RWPE2 (cell line): ENCODE measurements at regions not wholly inside any gene's neighbourhood (a gene's known extent, or its start where the extent isn't known, plus 50 kb on each side); places are given as distances from the start of the nearest gene placed in this dataset.

Experiments
- ATAC-seq: fragments of 200-7000 bp; cut with Tn5 transposase; 3 replicates; pipeline ENCODE4 v1.9.1; 2021; ENCODE audit warnings: low read depth
- DNase-seq: peaks from one replicate; pipeline ENCODE4 v3.0.0-alpha.2; 2020; ENCODE audit warnings: low spot score
- H3K27ac ChIP-seq: fragments of 450-650 bp; 2 replicates; pipeline ENCODE4 v1.5.1; 2017; ENCODE audit warnings: mild to moderate bottlenecking; ENCODE audit not compliant: poor library complexity, severe bottlenecking
- H3K27me3 ChIP-seq: fragments of 250-450 bp; sonication (Bioruptor Pico); 2 replicates; pipeline ENCODE4 v1.5.1; 2021; ENCODE audit warnings: mild to moderate bottlenecking, moderate library complexity; ENCODE audit not compliant: insufficient read depth, poor library complexity, severe bottlenecking
- H3K36me3 ChIP-seq: fragments of 250-450 bp; sonication (Bioruptor Pico); 2 replicates; pipeline ENCODE4 v1.5.1; 2020; ENCODE audit warnings: low read depth, mild to moderate bottlenecking, moderate library complexity
- H3K4me1 ChIP-seq: fragments of 250-450 bp; sonication (Bioruptor Pico); 2 replicates; pipeline ENCODE4 v1.5.1; 2021; ENCODE audit warnings: mild to moderate bottlenecking, moderate library complexity; ENCODE audit not compliant: insufficient read depth, poor library complexity, severe bottlenecking
- H3K4me3 ChIP-seq: fragments of 250-450 bp; sonication (Bioruptor Pico); 2 replicates; pipeline ENCODE4 v1.5.1; 2021; ENCODE audit warnings: mild to moderate bottlenecking, moderate library complexity; ENCODE audit not compliant: severe bottlenecking
- H3K9me3 ChIP-seq: fragments of 250-450 bp; sonication (Bioruptor Pico); 2 replicates; pipeline ENCODE4 v1.5.1; 2021; ENCODE audit warnings: mild to moderate bottlenecking, moderate library complexity; ENCODE audit not compliant: severe bottlenecking
- TF ChIP-seq, protein P1 (sequence below): fragments of 450-650 bp; IDR thresholded peaks from one replicate; pipeline ENCODE4 v1.5.1; 2017; ENCODE audit warnings: mild to moderate bottlenecking, moderate library complexity; ENCODE audit not compliant: poor library complexity, severe bottlenecking

- Histone ChIP-seq H3K36me3 (no peaks in the 10 kb centered on the region), H3K4me1 (no peaks in the 10 kb centered on the region), H3K9me3 (no peaks in the 10 kb centered on the region), H3K4me3 (no peak overlapping the region), H3K27ac (no peak overlapping the region), H3K27me3 (no peaks in the 10 kb centered on the region)
- TF ChIP-seq, protein P1, sequence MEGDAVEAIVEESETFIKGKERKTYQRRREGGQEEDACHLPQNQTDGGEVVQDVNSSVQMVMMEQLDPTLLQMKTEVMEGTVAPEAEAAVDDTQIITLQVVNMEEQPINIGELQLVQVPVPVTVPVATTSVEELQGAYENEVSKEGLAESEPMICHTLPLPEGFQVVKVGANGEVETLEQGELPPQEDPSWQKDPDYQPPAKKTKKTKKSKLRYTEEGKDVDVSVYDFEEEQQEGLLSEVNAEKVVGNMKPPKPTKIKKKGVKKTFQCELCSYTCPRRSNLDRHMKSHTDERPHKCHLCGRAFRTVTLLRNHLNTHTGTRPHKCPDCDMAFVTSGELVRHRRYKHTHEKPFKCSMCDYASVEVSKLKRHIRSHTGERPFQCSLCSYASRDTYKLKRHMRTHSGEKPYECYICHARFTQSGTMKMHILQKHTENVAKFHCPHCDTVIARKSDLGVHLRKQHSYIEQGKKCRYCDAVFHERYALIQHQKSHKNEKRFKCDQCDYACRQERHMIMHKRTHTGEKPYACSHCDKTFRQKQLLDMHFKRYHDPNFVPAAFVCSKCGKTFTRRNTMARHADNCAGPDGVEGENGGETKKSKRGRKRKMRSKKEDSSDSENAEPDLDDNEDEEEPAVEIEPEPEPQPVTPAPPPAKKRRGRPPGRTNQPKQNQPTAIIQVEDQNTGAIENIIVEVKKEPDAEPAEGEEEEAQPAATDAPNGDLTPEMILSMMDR, result no peak
- no peak for ATAC-seq
- DNase-seq, result no peak
These were observed 105.6 kb upstream of the CDH10 start for GRCh38 chr5:24750355-24750754.

DNA sequence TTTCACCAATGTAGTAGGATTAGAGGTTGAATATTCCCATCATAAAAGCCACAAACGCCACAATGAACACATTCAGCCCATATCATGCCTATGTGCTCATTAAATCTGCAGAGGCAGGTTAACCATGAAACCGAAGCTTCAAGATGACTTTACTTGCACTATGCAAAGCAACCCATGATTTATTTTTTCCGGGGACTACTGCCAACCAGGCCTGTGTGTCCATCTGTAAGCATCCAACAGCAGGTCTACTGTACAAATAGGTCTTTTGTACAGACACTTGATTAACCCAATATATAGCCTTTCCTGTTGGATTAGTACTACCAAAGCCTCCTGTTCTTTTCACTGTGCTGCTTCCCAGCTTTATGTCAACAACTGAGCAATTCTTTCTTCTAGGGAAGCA, 104.9 kb upstream of the CDH10 start:
- DNase-seq (no peak), ATAC-seq (no peak)
- H3K27ac ChIP-seq, result no peak overlapping the region
- TF ChIP-seq, protein P1, result no peak
- H3K9me3 ChIP-seq, result no peaks in the 10 kb centered on the region
- no peaks in the 10 kb centered on the region for H3K4me1 ChIP-seq
- no peaks in the 10 kb centered on the region for H3K36me3 ChIP-seq
- no peak overlapping the region for H3K4me3 ChIP-seq
- H3K27me3 ChIP-seq, result no peaks in the 10 kb centered on the region

DNA sequence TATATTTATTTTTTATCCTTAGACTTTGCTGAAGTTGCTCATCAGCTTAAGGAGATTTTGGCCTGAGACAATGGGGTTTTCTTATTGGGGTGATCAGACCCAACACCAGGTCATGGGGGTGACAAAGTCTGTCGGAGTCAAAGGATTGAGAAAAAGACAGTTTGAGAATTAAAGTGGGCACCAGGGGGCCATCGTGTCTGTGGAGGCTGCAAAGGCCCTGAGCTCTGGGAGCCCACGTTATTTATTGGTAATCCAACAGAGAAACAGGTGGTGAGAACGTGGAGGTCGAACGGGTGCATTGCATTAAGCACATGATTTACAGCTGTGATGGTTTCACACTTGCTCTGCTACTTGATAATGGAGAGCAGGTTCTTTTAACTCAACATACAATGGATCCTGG, 102.5 kb upstream of the CDH10 start:
- TF ChIP-seq, protein P1, result no peak
- no peak overlapping the region for H3K4me3 ChIP-seq

GRCh38 chr5:24742334-24742733, 97.6 kb upstream of the CDH10 start:
- no peaks in the 10 kb centered on the region for H3K9me3 ChIP-seq
- no peaks in the 10 kb centered on the region for H3K27me3 ChIP-seq
- H3K36me3 ChIP-seq, result no peaks in the 10 kb centered on the region
- no peak for ATAC-seq
- H3K4me3 ChIP-seq, result no peak overlapping the region
- TF ChIP-seq, protein P1, result no peak
- no peak overlapping the region for H3K27ac ChIP-seq
- DNase-seq, result no peak
- no peaks in the 10 kb centered on the region for H3K4me1 ChIP-seq

More for the DNA sequence above, 102.5 kb upstream of the CDH10 start:
- Histone ChIP-seq H3K27ac (no peak overlapping the region), H3K9me3 (no peaks in the 10 kb centered on the region), H3K36me3 (no peaks in the 10 kb centered on the region), H3K27me3 (no peaks in the 10 kb centered on the region), H3K4me1 (no peaks in the 10 kb centered on the region)
- DNase-seq (no peak), ATAC-seq (no peak)

- ATAC-seq, result no peak
- Histone ChIP-seq H3K4me3 (no peak overlapping the region), H3K4me1 (no peaks in the 10 kb centered on the region), H3K27ac (no peak overlapping the region), H3K36me3 (no peaks in the 10 kb centered on the region), H3K27me3 (no peaks in the 10 kb centered on the region), H3K9me3 (no peaks in the 10 kb centered on the region)
- DNase-seq, result no peak
- TF ChIP-seq, protein P1, result no peak
These were observed 92.4 kb upstream of the CDH10 start for GRCh38 chr5:24737163-24737562.
